Posterior cingulate gyrus (tissue), 11 donors: ENCODE measurements at regions not wholly inside any gene's neighbourhood (a gene's known extent, or its start where the extent isn't known, plus 50 kb on each side); places are given as distances from the start of the nearest gene placed in this dataset.
A peak's percentile ranks its signal among the peaks of the same experiment; 100 is the strongest.

Experiments used
- DNase-seq, 10 donors: peaks; one replicate each; pipeline versions ENCODE4 v3.0.0 to v3.0.0-alpha.2; 2020 to 2021; ENCODE audit warnings: mixed read lengths in 3 of 10
- intact Hi-C: fragments of 100-400 bp; cut with DNase I; formaldehyde crosslinking; loops from one replicate; pipeline ENCODE4 v1.15.1; 2023

- intact Hi-C loops = no loop called here
- no peak for DNase-seq
Observed at GRCh38 chr5:173474881-173475287, 141.6 kb downstream of the BOD1 start.

- DNase-seq = no peak
- intact Hi-C loops = loop anchor here (2.0 kb wide), 1 partner anchor 82 kb away; no protein-coding TSS in a partner anchor
Observed at GRCh38 chr5:173473288-173473687, 143.2 kb downstream of the BOD1 start.

- intact Hi-C loops = loop anchor here (2.0 kb wide), 1 partner anchor 82 kb away; no protein-coding TSS in a partner anchor
- peak in 4 of 10 donors; percentile 17 to 85 (median 38) for DNase-seq
Observed at GRCh38 chr5:173472784-173473278, 143.6 kb downstream of the BOD1 start.

GRCh38 chr5:173472164-173472563 is 143.9 kb upstream of the STC2 start:
- peak; percentile 48 to 96 (median 81) for DNase-seq
- intact Hi-C loops = loop anchor here (2.0 kb wide), 1 partner anchor 83 kb away; no protein-coding TSS in a partner anchor

GRCh38 chr5:173468821-173469251 is 140.6 kb upstream of the STC2 start:
- intact Hi-C loops = no loop called here
- no peak for DNase-seq

GRCh38 chr5:173466227-173466626 is 138.0 kb upstream of the STC2 start:
- intact Hi-C loops = no loop called here
- DNase-seq = no peak

- no peak for DNase-seq
- intact Hi-C loops = no loop called here
Observed at GRCh38 chr5:173464813-173465212, 136.6 kb upstream of the STC2 start.

- intact Hi-C loops = no loop called here
- no peak for DNase-seq
Observed at GRCh38 chr5:173463207-173463606, 135.0 kb upstream of the STC2 start.

GRCh38 chr5:173458828-173459609 is 130.8 kb upstream of the STC2 start:
- no peak for DNase-seq
- intact Hi-C loops = no loop called here

- intact Hi-C loops = no loop called here
- no peak for DNase-seq
Observed at GRCh38 chr5:173457482-173457881, 129.3 kb upstream of the STC2 start.

GRCh38 chr5:173456751-173457171 is 128.5 kb upstream of the STC2 start:
- intact Hi-C loops = no loop called here
- no peak for DNase-seq

GRCh38 chr5:173456181-173456580 is 128.0 kb upstream of the STC2 start:
- intact Hi-C loops = no loop called here
- no peak for DNase-seq

- DNase-seq = no peak
- intact Hi-C loops = no loop called here
Observed at GRCh38 chr5:173455599-173455957, 127.4 kb upstream of the STC2 start.

- DNase-seq = no peak
- intact Hi-C loops = no loop called here
Observed at GRCh38 chr5:173454736-173455598, 126.8 kb upstream of the STC2 start.

GRCh38 chr5:173454361-173454735 is 126.1 kb upstream of the STC2 start:
- DNase-seq = no peak
- intact Hi-C loops = no loop called here

- intact Hi-C loops = no loop called here
- no peak for DNase-seq
Observed at GRCh38 chr5:173453167-173453566, 125.0 kb upstream of the STC2 start.

GRCh38 chr5:173452119-173452905 is 124.1 kb upstream of the STC2 start:
- no peak for DNase-seq
- intact Hi-C loops = no loop called here

- intact Hi-C loops = no loop called here
- DNase-seq = no peak
Observed at GRCh38 chr5:173451651-173452050, 123.4 kb upstream of the STC2 start.

GRCh38 chr5:173451031-173451430 is 122.8 kb upstream of the STC2 start:
- DNase-seq = no peak
- intact Hi-C loops = no loop called here

- intact Hi-C loops = no loop called here
- DNase-seq = no peak
Observed at GRCh38 chr5:173450188-173450587, 122.0 kb upstream of the STC2 start.

- DNase-seq = no peak
- intact Hi-C loops = no loop called here
Observed at GRCh38 chr5:173448856-173449255, 120.6 kb upstream of the STC2 start.
